Natural killer cell (primary cell): ENCODE measurements at regions not wholly inside any gene's neighbourhood (a gene's known extent, or its start where the extent isn't known, plus 50 kb on each side); places are given as distances from the start of the nearest gene placed in this dataset.
"Not testable (repeated sequence)": the region's sequence is repeated elsewhere in the genome, so short reads cannot be mapped to it uniquely, and the experiment has no call there.

Source experiments
- ATAC-seq, 3 donors: fragments of 150-1000 bp in 2 of 3; fragments of 200-7000 bp in 1 of 3; cut with Tn5 transposase; 1 replicate in 1 of 3; 2 replicates in 2 of 3; pipeline ENCODE4 v1.10.0; 2021; ENCODE audit warnings: mild to moderate bottlenecking in 2 of 3, moderate library complexity in 2 of 3
- DNase-seq, 2 donors: peaks; one replicate each; pipeline versions ENCODE4 v3.0.0 to v3.0.0-alpha.2; 2013 to 2021; ENCODE audit warnings: mixed read lengths in 1 of 2
- H3K27ac ChIP-seq: one replicate; pipeline ENCODE4 v1.5.1; 2013; ENCODE audit warnings: mild to moderate bottlenecking, low read length
- H3K27me3 ChIP-seq: one replicate; pipeline ENCODE4 v1.6.1; 2013; ENCODE audit warnings: low read length; ENCODE audit not compliant: control insufficient read depth, insufficient read depth
- H3K36me3 ChIP-seq: one replicate; pipeline ENCODE4 v1.6.1; 2013; ENCODE audit warnings: low read length; ENCODE audit not compliant: control insufficient read depth, insufficient read depth
- H3K4me1 ChIP-seq: one replicate; pipeline ENCODE4 v1.6.1; 2013; ENCODE audit warnings: low read length; ENCODE audit not compliant: control insufficient read depth, insufficient read depth
- H3K4me3 ChIP-seq: one replicate; pipeline ENCODE4 v1.5.1; 2013; ENCODE audit warnings: low read length
- H3K9me3 ChIP-seq: one replicate; pipeline ENCODE4 v1.6.1; 2013; ENCODE audit warnings: low read length; ENCODE audit not compliant: control insufficient read depth, insufficient read depth
- H3K27ac Mint-ChIP-seq, 2 donors: one replicate each; pipeline ENCODE4 v1.8.0; 2022; ENCODE audit warnings: mild to moderate bottlenecking in 2 of 2, mixed read lengths in 2 of 2, moderate library complexity in 1 of 2
- H3K27me3 Mint-ChIP-seq, 2 donors: one replicate each; pipeline ENCODE4 v1.8.0; 2022; ENCODE audit warnings: low read depth in 2 of 2, mixed read lengths in 2 of 2
- H3K36me3 Mint-ChIP-seq: one replicate; pipeline ENCODE4 v1.8.0; 2022; ENCODE audit warnings: mixed read lengths
- H3K4me1 Mint-ChIP-seq, 2 donors: one replicate each; pipeline ENCODE4 v1.8.0; 2022; ENCODE audit warnings: mixed read lengths in 2 of 2
- H3K4me3 Mint-ChIP-seq: one replicate; pipeline ENCODE4 v1.8.0; 2022; ENCODE audit warnings: mild to moderate bottlenecking, moderate library complexity, mixed read lengths
- H3K9me3 Mint-ChIP-seq, 2 donors: one replicate each; pipeline ENCODE4 v1.8.0; 2022; ENCODE audit warnings: mixed read lengths in 2 of 2
- CTCF ChIP-seq: fragments of 200-600 bp; IDR thresholded peaks from one replicate; pipeline ENCODE4 v1.8.0; 2022; ENCODE audit warnings: antibody characterized with exemption
- WGBS: methylation state at CpG from one replicate; pipeline ENCODE4 v1.1.7; 2013; ENCODE audit warnings: missing lambda C conversion rate; ENCODE audit not compliant: insufficient coverage; 5-methylcytosine and 5-hydroxymethylcytosine counted together
- intact Hi-C: fragments of 100-400 bp; cut with micrococcal nuclease; formaldehyde crosslinking; loops from one replicate; pipeline ENCODE4 v1.14.2; 2022

- Histone ChIP-seq H3K4me3 (no peak overlapping the region), H3K9me3 (no peaks in the 10 kb centered on the region), H3K27ac (no peak overlapping the region), H3K36me3 (no peaks in the 10 kb centered on the region), H3K4me1 (no peaks in the 10 kb centered on the region), H3K27me3 (no peaks in the 10 kb centered on the region)
- ATAC-seq (no peak), DNase-seq (no peak)
- Mint-ChIP-seq H3K4me1 (no peaks in the 10 kb centered on the region), H3K36me3 (no peaks in the 10 kb centered on the region), H3K27ac (no peak overlapping the region), H3K9me3 (peaks cover 4% of the 10 kb centered on the region in 2 donors), H3K27me3 (no peaks in the 10 kb centered on the region), H3K4me3 (no peak overlapping the region)
- TF ChIP-seq CTCF = no peak
- WGBS = 80% methylated on average over 5 of the region's 5 CpGs
- intact Hi-C loops = no loop called here
Observed at GRCh38 chr2:146544701-146545100, 1300.1 kb upstream of the ACVR2A start.

GRCh38 chr2:146541896-146542295, 1302.9 kb upstream of the ACVR2A start:
- no peaks in the 10 kb centered on the region for H3K36me3 Mint-ChIP-seq
- H3K9me3 ChIP-seq = no peaks in the 10 kb centered on the region
- no peak for ATAC-seq
- H3K27ac Mint-ChIP-seq = no peak overlapping the region
- intact Hi-C loops = no loop called here
- H3K27me3 ChIP-seq = no peaks in the 10 kb centered on the region
- H3K9me3 Mint-ChIP-seq = peaks cover 5 to 10% of the 10 kb centered on the region in 2 donors
- H3K4me3 Mint-ChIP-seq = no peak overlapping the region
- 86% methylated on average over 1 of the region's 1 CpG for WGBS
- no peaks in the 10 kb centered on the region for H3K4me1 ChIP-seq
- H3K27ac ChIP-seq = no peak overlapping the region
- H3K4me3 ChIP-seq = no peak overlapping the region
- H3K4me1 Mint-ChIP-seq = no peaks in the 10 kb centered on the region
- no peak for DNase-seq
- TF ChIP-seq CTCF = no peak
- no peaks in the 10 kb centered on the region for H3K27me3 Mint-ChIP-seq
- H3K36me3 ChIP-seq = no peaks in the 10 kb centered on the region

GRCh38 chr2:146540271-146540932, 1304.4 kb upstream of the ACVR2A start:
- Histone ChIP-seq H3K9me3 (no peaks in the 10 kb centered on the region), H3K4me1 (no peaks in the 10 kb centered on the region), H3K27me3 (no peaks in the 10 kb centered on the region), H3K27ac (no peak overlapping the region), H3K36me3 (no peaks in the 10 kb centered on the region), H3K4me3 (no peak overlapping the region)
- WGBS = 100% methylated on average over 2 of the region's 3 CpGs
- H3K27me3 Mint-ChIP-seq = no peaks in the 10 kb centered on the region
- H3K27ac Mint-ChIP-seq = no peak overlapping the region
- no peaks in the 10 kb centered on the region for H3K36me3 Mint-ChIP-seq
- peaks cover 5 to 8% of the 10 kb centered on the region in 2 donors for H3K9me3 Mint-ChIP-seq
- ATAC-seq (no peak), DNase-seq (no peak)
- intact Hi-C loops = no loop called here
- no peak for TF ChIP-seq CTCF
- H3K4me1 Mint-ChIP-seq = no peaks in the 10 kb centered on the region
- H3K4me3 Mint-ChIP-seq = no peak overlapping the region

GRCh38 chr2:146539739-146540138, 1305.1 kb upstream of the ACVR2A start:
- H3K27ac Mint-ChIP-seq, H3K36me3 ChIP-seq, H3K36me3 Mint-ChIP-seq, intact Hi-C loops, H3K27me3 ChIP-seq, H3K9me3 ChIP-seq, H3K9me3 Mint-ChIP-seq, H3K27me3 Mint-ChIP-seq, ATAC-seq, DNase-seq, H3K27ac ChIP-seq, H3K4me1 Mint-ChIP-seq, H3K4me1 ChIP-seq, H3K4me3 Mint-ChIP-seq, H3K4me3 ChIP-seq: not testable (repeated sequence)
- 81% methylated on average over 2 of the region's 5 CpGs for WGBS
